HG03159 (cell line): ENCODE measurements at regions not wholly inside any gene's neighbourhood (a gene's known extent, or its start where the extent isn't known, plus 50 kb on each side); places are given as distances from the start of the nearest gene placed in this dataset.

ENCODE experiments used
- ATAC-seq: cut with Tn5 transposase; IDR thresholded peaks from one replicate; pipeline ENCODE4 v1.9.1; 2021; ENCODE audit warnings: mild to moderate bottlenecking, moderate library complexity; ENCODE audit not compliant: unreplicated experiment

DNA sequence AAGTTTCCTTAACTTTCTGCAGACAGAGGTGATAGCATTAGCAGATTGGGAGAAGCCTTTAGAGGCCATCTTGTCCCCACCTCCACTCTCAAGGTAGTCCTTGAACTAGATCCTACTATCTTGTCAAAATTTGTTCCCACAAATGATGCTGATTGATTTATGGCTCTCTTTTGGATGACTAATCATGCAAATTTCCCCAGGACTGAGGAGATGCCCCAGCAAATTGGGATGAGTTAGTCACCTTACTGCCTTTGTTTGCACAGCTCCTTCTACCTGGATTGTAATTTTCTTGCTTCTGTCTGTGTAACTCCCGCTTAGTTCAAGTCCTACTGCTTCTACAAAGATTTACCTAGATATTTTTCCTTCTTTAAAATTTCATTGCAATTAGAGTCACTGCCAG is 391.4 kb upstream of the CADM1 start:
- no peak for ATAC-seq

DNA sequence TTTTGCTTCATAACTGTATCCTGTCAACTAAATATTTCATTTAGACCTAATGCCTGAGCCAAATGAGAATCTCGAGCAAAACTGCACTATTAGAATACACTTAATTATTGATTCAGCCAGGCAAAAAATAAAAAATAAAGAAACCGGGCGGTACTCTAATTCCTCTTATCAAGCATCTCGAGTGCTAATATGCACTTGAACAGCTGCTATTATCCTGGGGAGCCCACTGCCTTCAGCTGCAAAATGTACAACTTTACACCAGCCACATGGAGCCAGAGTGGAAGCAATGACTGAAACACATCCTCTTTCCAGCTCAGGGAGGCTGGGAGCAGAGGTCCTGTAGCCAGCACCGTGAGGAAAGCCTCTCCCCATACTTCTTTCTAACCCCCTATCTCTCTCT is 390.0 kb upstream of the CADM1 start:
- ATAC-seq = no peak

DNA sequence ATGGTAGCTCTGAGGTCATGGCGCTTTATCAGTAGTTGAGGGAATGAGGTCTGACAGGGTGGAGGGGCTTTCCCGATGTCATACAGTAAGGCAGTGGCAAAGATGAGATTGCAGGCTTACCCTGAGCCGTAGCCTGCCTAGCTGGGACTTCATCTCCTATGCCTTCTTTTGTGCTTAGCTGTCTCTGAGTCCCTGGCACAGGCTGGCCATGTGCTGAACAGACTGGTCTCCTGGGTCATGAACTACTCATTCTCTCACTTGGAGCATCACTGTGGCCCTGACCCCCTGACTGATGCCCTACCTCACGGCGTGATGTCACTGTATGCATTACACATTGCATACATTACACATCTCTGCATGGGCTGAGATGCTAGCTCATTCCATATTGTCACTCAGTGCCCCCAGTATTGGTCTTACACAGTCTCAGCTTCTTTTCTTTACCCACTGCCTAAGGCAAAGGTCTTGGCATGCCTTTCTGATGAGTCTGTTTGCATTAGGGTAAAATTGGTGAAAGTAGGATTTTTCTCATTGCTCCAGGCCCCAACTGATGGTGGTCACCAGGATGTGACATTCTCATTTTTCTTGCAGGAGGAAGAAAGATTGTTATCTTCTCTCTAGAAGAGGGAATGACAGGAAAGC is 389.4 kb upstream of the CADM1 start:
- no peak for ATAC-seq

DNA sequence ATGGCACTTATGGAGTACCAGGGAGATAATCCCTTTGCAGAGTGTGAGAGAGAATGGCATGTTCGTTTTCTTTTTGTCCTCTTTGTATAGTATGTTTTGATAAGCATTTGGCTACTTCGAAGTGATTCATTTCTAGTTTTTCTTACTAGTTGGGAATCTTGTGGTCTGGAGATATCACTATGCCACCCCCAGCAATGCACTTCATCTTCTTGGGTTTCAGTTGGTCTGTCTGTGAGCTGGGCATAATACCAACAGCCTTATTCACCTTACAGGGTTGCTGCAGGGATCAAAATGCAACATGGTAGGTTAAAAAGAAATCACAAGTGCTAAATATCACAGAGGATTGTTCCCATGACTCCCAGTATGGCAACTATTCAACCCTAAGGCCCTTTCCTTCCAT is 387.8 kb upstream of the CADM1 start:
- ATAC-seq = no peak

DNA sequence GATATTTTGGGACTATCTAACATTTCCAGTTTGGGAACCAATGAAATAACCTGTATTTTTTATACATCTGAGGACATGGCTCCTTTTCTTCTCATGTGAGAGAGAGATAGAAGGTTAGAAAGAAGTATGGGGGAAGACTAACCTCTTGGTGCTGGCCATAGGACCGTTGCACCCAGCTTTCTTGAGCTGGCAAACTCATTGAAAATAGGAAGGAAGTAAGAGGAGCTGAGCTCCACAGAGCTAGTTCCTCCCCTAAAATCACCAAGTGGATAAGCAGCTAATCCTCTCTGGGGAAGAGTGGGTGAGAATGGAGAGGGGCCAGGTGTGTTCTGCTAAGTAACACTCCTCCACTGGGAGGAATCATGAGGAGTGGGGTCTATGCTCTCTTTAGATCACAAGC is 387.4 kb upstream of the CADM1 start:
- no peak for ATAC-seq

DNA sequence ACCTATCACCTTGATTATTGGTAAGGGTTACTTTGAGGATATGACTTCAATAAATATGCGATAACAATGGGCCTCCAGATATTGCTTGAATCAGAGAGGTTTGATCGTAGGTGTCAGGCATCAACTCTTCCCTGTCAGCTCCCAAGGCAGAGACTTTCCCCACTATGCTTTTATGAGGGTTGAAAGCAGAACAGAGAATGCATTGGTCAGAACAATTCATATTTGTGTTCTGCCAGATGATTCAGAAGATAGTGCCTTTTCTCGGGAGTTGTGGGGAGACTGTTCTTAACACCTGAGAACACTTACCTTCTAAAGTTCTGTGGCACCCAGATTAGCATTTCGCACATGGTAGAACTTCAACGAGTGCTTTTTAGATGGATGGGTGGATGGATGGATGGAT is 386.3 kb upstream of the CADM1 start:
- ATAC-seq = no peak

DNA sequence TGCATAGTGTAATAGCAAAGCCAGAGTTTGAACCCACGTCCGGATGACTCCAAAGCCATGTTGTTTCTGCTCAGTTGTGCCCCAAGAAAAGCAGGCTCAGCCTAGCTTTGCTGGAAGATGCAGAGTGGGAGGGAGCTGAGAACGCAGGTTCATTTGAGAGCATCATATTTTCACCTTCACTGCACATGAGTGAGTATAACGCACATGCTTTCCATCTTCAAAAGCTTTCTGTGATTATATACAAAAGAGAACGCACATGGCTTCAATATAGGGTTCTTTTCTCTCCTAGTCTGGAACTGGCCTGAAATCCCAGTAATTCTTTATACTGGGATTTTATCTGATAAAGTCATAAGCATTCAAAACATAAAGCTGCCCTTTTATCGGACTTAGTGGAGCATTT is 385.5 kb upstream of the CADM1 start:
- no peak for ATAC-seq

DNA sequence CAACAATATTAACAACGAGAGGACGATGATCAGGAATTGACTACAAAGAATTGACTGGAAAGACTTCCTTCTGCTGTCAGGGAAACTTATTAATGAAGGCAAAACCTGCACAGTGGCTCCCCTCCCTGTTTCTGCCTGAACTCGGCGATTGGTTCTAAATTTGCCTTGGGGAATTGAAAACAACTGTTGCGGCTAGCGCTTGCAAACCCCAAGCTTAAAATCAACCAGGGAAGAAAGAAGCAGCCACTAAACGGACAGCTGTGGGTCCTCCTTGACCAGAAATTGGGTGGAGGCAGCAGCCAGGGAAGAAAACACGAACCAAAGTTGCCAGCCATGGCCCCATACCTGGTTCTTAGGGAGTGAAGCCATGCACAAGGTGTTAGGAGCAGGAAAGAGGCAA is 383.5 kb upstream of the CADM1 start:
- ATAC-seq = no peak

DNA sequence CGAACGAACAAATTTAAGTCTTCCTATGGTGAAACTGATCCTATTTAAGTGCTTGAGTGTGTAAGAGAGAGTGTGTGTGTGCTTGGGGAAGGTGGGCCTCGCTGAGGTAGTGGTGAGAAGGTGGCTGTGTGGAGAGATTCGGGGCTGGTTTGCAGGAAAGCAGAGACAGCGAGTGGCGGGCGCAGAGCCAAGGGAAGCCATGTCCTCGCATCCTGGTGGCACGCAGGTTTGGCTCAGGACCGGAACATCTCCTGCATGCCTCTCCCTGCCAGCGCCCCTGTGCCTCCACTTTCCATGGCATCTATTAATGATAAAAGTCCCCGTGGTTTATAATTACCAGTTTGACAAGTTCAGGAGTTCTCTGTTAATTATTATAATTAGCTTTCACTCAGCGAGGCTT is 383.1 kb upstream of the CADM1 start:
- ATAC-seq = no peak

DNA sequence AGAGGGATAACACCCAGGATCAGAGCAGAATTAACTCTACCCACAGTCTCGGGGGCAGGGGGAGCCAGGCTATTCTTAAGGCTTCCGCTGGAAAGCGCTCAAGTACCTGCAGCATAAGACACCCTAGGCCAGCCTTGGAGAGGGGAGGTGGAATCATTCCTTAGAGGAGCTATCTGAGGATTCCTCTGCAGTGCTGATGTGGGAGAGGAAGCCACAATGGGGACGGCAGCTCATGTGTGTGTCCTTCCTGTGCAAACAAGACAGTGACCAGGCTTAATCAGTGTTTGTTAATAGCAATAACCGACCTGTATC is 382.2 kb upstream of the CADM1 start:
- no peak for ATAC-seq

DNA sequence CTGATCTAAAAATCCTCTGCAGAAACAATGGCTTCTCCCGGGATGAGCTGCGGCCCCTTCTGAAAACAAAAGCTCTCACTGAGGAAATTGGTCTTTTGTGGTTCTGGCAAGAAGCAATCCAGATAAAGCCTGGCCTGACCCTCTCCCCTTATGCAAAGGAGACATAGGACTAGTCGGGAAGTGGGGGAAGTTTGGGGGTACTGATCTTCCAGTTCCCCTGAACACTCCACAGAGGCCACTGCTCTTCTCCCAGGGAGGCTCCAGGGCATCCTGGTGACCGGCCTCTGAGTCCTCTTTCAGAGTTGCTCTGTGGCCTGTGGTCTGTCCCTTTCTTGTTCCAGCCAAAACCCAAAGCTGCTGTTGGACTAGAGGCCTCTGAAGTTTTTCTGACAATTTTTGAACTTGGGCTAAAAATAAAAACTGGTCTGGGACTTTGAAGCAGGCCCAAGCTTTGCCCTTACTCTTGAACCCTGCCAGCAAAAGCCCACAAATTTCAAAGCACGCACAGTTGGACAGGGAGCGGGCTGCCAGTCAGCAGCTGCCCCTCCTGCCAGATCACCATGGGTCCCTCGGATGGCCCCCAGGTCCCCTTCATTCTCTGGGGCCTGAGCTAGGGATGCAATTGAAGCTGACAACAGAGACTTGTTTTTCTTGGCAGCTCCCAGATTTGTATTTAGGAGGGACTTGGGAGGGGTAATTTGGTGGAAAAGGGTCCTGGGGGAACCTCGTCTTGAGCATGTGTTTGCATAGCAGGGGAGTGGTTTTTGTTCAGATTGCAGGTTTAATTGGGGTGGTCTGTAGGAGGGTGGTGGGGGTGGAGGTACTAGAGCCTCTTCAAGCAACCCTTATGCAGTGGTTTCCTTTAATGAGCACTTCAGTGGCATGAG is 381.6 kb upstream of the CADM1 start:
- ATAC-seq = no peak

DNA sequence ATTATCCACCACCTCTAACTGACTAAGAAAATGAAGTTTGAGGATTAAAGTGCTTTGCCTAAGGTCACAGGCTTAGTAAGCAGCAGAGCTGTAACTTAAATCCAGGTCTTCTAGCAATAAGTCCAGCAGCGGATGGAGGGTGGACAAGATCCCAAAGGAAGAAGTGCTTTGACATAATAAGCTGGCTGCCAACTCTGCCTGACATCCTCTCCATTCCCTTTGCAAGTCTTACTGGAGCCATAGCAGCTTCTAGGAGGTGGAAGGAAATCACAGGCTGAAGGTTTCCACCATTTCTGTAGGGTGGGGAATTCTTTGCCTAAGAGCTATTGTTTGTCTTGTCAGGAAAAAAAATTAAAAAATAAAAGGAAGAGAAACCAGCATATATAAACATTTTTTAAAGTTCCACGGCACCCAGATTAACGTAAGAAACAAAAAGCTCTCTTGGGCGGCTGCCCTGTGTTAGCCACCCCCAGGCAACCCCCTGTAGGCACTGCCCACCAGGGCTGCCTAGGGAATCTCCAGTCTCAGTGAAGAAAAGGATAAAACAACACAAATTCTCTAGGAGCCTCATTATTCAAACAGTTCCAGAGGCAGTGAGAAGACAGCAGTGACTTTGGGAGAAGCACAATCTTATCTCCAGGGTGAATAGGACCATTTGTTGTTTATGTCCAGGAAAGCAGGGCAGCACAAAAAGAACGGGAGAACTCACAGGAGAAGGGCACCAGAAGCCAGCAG is 380.8 kb upstream of the CADM1 start:
- no peak for ATAC-seq

DNA sequence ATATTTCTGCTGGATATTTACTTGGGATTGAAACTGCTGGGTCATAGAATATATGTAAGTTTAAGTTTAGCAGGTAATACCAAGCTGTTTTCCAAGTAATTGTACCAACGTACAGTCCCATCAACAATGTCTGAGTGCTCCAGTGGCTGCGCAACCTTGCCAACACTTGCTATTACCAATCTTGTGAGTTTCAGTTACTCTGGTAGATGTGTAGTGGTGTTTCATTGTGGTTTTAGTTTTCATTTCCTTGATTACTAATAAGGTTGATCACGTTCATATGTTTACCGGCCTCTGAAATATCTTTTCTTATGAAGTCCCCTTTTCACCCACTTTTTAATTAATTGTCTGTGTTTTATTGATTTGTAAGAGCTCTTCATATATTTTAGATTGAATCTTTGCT is 370.6 kb upstream of the CADM1 start:
- peak; percentile 57 for ATAC-seq

DNA sequence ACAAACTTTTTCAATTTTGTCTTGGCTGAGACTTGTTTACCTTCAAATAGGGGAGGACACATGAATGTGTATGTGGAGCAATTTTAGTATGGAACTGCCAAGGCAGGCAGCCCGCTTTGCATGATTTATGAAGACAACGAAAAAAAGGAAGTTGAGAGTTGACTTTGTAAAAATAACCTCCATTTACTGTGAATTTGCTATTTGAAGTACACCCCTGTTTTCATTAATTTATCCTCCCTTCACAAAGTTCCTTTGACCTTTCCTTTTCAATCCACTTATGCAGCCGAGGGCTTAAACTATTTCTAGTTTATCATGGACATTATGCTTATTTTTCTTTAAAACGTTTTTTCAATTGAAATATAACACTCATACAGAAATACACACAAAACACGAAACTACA is 369.6 kb upstream of the CADM1 start:
- no peak for ATAC-seq

DNA sequence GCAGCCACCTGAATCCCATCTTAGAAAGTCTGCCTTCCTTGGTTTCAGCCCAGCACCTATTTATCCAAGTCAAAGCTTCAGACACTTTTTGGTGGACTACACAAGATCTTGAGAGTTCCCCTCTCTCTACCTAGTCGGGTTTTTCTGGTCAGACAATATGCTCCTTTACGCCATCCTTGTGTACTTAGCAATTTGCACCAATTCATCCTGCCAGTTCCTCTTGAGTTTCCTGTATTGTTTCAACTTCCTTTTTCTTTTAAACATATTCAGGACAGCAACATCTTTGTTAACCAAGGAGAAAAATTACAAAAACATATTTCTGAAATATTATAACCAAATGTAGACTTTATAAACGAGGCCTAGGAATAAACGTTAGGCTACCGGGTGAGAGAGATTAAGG is 368.2 kb upstream of the CADM1 start:
- no peak for ATAC-seq

DNA sequence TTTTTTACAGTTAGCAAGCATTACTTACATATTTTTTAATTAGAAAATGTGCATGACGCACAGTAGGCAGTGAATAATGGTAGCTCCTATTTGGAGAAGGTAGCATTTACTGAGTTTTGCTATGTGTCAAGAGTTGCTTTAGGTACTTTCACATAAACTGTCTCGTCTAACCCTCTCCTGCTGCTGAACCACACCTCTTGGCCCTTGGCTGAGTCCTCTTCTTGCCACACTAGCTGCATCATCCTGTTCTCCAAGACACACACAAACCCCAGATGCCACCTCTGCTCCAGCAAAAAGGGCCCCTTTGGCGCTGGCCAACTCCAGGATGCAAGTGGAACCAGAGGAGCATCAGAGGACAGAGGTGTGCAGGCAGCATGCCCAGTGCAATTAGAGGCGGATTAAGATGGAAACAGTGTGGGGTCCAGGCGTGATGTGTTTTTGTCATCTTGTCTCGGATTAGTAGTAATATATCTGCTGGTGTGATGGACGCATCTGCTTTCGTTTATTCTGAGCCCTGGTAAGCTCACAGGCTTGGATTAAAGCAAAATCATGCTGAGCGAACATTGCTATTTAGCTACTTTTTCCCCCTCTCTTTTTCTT is 367.0 kb upstream of the CADM1 start:
- no peak for ATAC-seq

DNA sequence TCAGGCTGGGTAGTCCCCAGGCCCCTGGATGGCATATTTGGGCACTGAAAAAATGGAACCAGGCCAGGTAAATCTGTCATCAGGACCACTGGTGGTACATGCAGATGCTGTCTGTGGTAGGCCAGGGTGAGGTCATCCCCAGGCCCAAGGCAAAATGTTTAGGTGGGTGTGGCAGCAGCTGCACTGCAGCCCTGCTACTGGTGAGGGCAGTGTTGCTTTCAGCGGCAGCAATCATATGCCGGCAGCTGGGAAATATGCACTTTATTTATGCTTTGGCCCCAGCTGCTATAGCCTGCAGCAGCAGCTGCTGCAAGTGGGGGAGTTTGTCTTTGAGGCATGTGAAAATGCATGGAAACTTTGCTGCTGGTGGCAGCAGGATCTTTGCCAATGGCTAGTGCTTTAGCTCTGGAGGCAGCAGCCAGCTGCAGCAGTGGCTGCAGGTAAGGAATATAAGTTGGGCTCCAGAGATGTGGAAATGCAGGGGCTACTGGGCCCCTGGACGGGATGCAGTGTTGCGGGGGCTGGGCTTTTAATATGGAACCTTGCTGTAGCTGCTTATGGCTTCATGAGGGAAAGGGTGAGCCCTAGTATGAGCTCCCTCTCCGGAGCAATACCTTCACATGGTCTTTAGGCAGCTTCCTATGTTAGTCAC is 365.7 kb upstream of the CADM1 start:
- ATAC-seq = peak; percentile 80

DNA sequence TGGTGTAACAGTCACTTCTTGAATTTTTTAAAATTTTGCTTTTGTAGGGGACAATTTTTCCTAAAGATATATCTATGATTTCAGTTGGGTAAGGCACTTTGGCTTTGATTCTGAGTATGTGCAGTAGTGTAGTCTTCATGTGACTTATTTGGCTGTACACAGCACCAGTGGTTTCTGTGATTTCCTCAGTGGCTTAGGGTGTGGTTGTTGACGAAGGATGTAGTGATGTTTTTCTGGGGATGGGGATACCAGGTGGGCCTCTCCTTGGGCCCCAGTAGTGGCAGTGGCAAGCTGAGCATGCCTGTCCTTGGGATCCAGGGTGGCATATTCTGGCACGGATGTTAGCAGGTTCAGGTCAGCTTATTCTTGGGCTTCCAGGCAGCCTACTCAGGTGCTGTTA is 364.9 kb upstream of the CADM1 start:
- ATAC-seq = no peak

DNA sequence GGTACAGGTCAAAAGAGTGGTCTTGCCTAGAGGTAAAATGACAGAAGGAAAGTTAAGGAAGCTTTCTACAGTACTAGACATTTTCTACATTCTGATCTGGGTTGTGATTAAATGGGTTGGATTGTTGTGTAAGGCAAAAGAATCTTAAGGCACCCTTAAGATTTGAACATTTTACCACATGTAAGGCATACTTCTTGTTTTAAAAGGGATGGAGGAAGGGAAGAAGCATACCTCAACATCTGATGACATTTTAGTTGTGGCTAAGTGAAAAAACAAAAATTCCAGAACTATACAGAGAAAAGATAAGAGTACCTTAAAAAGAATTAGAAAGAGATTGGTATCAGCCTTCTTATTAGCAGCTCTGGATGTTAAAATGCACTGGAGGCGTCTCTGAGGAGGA is 356.0 kb upstream of the CADM1 start:
- no peak for ATAC-seq

DNA sequence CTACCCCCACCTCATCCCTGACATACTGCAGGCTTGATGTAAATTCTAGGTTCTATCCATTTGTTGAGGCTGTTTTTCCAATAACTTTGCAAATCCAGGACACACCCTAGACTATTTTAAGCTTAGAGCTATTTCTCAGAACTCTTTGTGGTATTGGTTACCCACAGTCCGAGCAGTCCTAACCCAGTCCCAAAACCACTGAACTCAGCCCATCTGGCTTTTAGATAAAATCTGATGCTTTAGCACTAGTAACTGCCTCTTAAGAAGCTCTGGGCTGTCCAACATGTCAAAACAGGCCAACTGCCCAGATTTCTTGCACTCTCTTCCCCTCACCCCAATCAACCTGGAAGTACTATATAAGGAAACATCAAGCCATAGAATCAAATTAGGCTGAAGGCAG is 344.4 kb upstream of the CADM1 start:
- no peak for ATAC-seq

DNA sequence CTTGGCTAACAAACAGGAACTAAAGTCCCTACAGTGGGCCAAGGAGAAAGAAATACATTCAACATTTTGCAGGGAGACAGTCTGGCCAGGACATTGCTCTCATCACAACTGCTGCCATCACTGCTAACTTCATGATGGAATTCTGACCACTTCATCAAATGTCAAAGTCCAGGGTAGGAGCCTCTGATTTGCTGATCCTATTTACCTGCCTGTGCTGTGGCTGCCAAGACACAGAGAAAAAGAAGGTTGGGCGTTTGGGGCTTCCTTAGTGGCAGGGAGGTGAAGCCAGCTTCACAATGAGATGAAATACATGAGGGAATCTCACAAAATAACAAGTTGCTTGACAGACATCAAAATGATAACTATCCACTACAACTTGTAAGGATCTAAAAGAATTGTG is 343.9 kb upstream of the CADM1 start:
- ATAC-seq = no peak
